HEK293 (cell line): ENCODE measurements at regions not wholly inside any gene's neighbourhood (a gene's known extent, or its start where the extent isn't known, plus 50 kb on each side); places are given as distances from the start of the nearest gene placed in this dataset.

Experiments
- CTCF ChIA-PET: fragments of 350-600 bp; formaldehyde crosslinking; extraction: SDS; loops from one replicate; lab custom pipeline; 2021; ENCODE audit warnings: antibody characterized with exemption; lab: Yijun Ruan, JAX
- POLR2A ChIA-PET: fragments of 300-600 bp; formaldehyde crosslinking; extraction: SDS; loops from one replicate; lab custom pipeline; 2020; ENCODE audit warnings: antibody characterized with exemption, inconsistent platforms; lab: Yijun Ruan, JAX
- H3K27ac ChIP-seq: fragments of 200-500 bp; sonication (Bioruptor generic); 2 replicates; pipeline ENCODE4 v1.5.1; 2014; ENCODE audit warnings: low read depth, low read length, control low read depth, inconsistent platforms; ENCODE audit errors: extremely low read depth
- H3K36me3 ChIP-seq, 2 experiments: fragments of 200-500 bp in 1 of 2; sonication (Bioruptor generic) in 1 of 2; 1 replicate in 1 of 2; 2 replicates in 1 of 2; pipeline ENCODE4 v1.5.1; 2014 to 2017; ENCODE audit warnings: inconsistent platforms in 2 of 2, low read length in 2 of 2; ENCODE audit not compliant: control insufficient read depth in 2 of 2, insufficient read depth in 1 of 2
- H3K4me1 ChIP-seq: fragments of 200-500 bp; sonication (Bioruptor generic); 2 replicates; pipeline ENCODE4 v1.5.1; 2014; ENCODE audit warnings: mild to moderate bottlenecking, low read length, inconsistent platforms; ENCODE audit not compliant: control insufficient read depth, insufficient read depth
- H3K4me3 ChIP-seq: 2 replicates; pipeline ENCODE4 v1.5.1; 2011; ENCODE audit warnings: low read depth, mild to moderate bottlenecking, control low read depth, low read length, moderate library complexity
- H3K9me3 ChIP-seq: fragments of 200-500 bp; sonication (Bioruptor generic); 2 replicates; pipeline ENCODE4 v1.5.1; 2014; ENCODE audit warnings: low read depth, low read length, inconsistent platforms; ENCODE audit not compliant: control insufficient read depth, insufficient read depth
- HOXD13 ChIP-seq: sonication (generic); formaldehyde crosslinking; IDR thresholded peaks from 2 replicates; pipeline ENCODE4 v1.8.0; 2022; ENCODE audit warnings: missing genetic modification reagents, borderline replicate concordance
- KLF8 ChIP-seq: fragments of 450-650 bp; formaldehyde crosslinking; IDR thresholded peaks from 2 replicates; pipeline ENCODE4 v1.5.1; 2016; ENCODE audit warnings: missing biosample characterization, missing genetic modification characterization
- SALL2 ChIP-seq: fragments of 450-650 bp; formaldehyde crosslinking; IDR thresholded peaks from 2 replicates; pipeline ENCODE4 v1.5.0; 2017; ENCODE audit warnings: missing biosample characterization, mild to moderate bottlenecking, missing genetic modification characterization, borderline replicate concordance
- ZBTB8A ChIP-seq: fragments of 450-650 bp; formaldehyde crosslinking; IDR thresholded peaks from 2 replicates; pipeline ENCODE4 v1.5.1; 2016; ENCODE audit warnings: missing biosample characterization, missing genetic modification characterization
- ZFHX2 ChIP-seq: fragments of 450-650 bp; formaldehyde crosslinking; conservative IDR thresholded peaks from 2 replicates; pipeline ENCODE4 v1.5.1; 2016; ENCODE audit warnings: missing biosample characterization, missing genetic modification characterization
- ZNF133 ChIP-seq: fragments of 450-650 bp; formaldehyde crosslinking; IDR thresholded peaks from 2 replicates; pipeline ENCODE4 v1.5.1; 2016; ENCODE audit warnings: missing biosample characterization, missing genetic modification characterization
- ZNF202 ChIP-seq: fragments of 450-650 bp; formaldehyde crosslinking; IDR thresholded peaks from 2 replicates; pipeline ENCODE4 v1.5.1; 2016; ENCODE audit warnings: missing biosample characterization, missing genetic modification characterization, borderline replicate concordance
- ZNF221 ChIP-seq: fragments of 450-650 bp; formaldehyde crosslinking; IDR thresholded peaks from 2 replicates; pipeline ENCODE4 v1.5.1; 2017; ENCODE audit warnings: missing biosample characterization, missing genetic modification characterization, borderline replicate concordance
- ZNF302 ChIP-seq: fragments of 450-650 bp; formaldehyde crosslinking; IDR thresholded peaks from 2 replicates; pipeline ENCODE4 v1.5.1; 2016; ENCODE audit warnings: missing biosample characterization, missing genetic modification characterization, low read depth
- ZNF354C ChIP-seq: fragments of 450-650 bp; formaldehyde crosslinking; IDR thresholded peaks from 2 replicates; pipeline ENCODE4 v1.5.1; 2016; ENCODE audit warnings: missing biosample characterization, missing genetic modification characterization, low read depth, borderline replicate concordance
- ZNF37A ChIP-seq: fragments of 450-650 bp; IDR thresholded peaks from 2 replicates; pipeline ENCODE4 v1.5.1; 2018; ENCODE audit warnings: missing biosample characterization, missing genetic modification characterization
- ZNF394 ChIP-seq: fragments of 450-650 bp; formaldehyde crosslinking; IDR thresholded peaks from 2 replicates; pipeline ENCODE4 v1.5.1; 2016; ENCODE audit warnings: missing biosample characterization, missing genetic modification characterization, mild to moderate bottlenecking, moderate library complexity, borderline replicate concordance
- ZNF433 ChIP-seq: fragments of 450-650 bp; formaldehyde crosslinking; IDR thresholded peaks from 2 replicates; pipeline ENCODE4 v1.5.1; 2016; ENCODE audit warnings: missing biosample characterization, missing genetic modification characterization, low read depth
- ZNF501 ChIP-seq: fragments of 450-650 bp; formaldehyde crosslinking; IDR thresholded peaks from 2 replicates; pipeline ENCODE4 v1.5.1; 2016; ENCODE audit warnings: missing biosample characterization, missing genetic modification characterization
- ZNF514 ChIP-seq: fragments of 450-650 bp; formaldehyde crosslinking; IDR thresholded peaks from 2 replicates; pipeline ENCODE4 v1.5.1; 2016; ENCODE audit warnings: missing biosample characterization, missing genetic modification characterization
- ZNF561 ChIP-seq: fragments of 450-650 bp; IDR thresholded peaks from 2 replicates; pipeline ENCODE4 v1.5.1; 2018; ENCODE audit warnings: missing biosample characterization, missing genetic modification characterization, borderline replicate concordance
- ZNF585B ChIP-seq: fragments of 450-650 bp; formaldehyde crosslinking; IDR thresholded peaks from 2 replicates; pipeline ENCODE4 v1.5.1; 2016; ENCODE audit warnings: missing biosample characterization, missing genetic modification characterization
- ZNF600 ChIP-seq: fragments of 450-650 bp; formaldehyde crosslinking; IDR thresholded peaks from 2 replicates; pipeline ENCODE4 v1.5.1; 2016; ENCODE audit warnings: missing biosample characterization, missing genetic modification characterization
- ZNF629 ChIP-seq: fragments of 450-650 bp; formaldehyde crosslinking; IDR thresholded peaks from 2 replicates; pipeline ENCODE4 v1.5.1; 2017; ENCODE audit warnings: missing biosample characterization, missing genetic modification characterization
- ZNF658 ChIP-seq: fragments of 450-650 bp; formaldehyde crosslinking; IDR thresholded peaks from 2 replicates; pipeline ENCODE4; 2016; ENCODE audit warnings: missing biosample characterization, missing genetic modification characterization
- TF ChIP-seq, protein P1 (sequence below): fragments of 450-650 bp; formaldehyde crosslinking; IDR thresholded peaks from 2 replicates; pipeline ENCODE4 v1.5.1; 2016; ENCODE audit warnings: missing biosample characterization, missing genetic modification characterization
- TF ChIP-seq, protein P2 (sequence below): fragments of 450-650 bp; formaldehyde crosslinking; IDR thresholded peaks from 2 replicates; pipeline ENCODE4 v1.5.1; 2016; ENCODE audit warnings: missing biosample characterization, missing genetic modification characterization
- TF ChIP-seq, protein P3 (sequence below): fragments of 450-650 bp; formaldehyde crosslinking; IDR thresholded peaks from 2 replicates; pipeline ENCODE4 v1.5.1; 2016; ENCODE audit warnings: missing biosample characterization, missing genetic modification characterization
- TF ChIP-seq, protein P4 (sequence below): fragments of 450-650 bp; formaldehyde crosslinking; IDR thresholded peaks from 2 replicates; pipeline ENCODE4 v1.5.1; 2016; ENCODE audit warnings: missing biosample characterization, missing genetic modification characterization

DNA sequence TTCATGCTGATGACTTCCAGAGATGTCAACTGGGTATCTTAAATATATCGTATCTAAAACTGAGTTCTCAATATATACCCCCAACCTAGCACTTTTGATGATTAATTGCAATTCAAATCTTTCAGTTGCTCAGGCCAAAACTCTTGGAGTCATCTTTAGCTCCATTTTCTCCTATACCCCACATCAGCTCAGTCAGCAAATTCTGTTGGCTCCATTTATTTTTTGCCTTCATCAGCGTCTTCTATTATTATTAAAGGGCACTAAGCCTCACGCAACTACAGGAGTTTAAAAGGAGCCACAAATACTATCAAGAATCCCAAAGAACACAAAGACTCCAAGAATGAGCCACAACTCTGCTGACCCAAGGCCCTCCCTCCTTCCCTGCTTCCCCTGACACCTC is 134.9 kb downstream of the KCTD12 start:
- ChIA-PET CTCF (no interaction called here), POLR2A (no interaction called here)
- no peak overlapping the region for H3K27ac ChIP-seq

DNA sequence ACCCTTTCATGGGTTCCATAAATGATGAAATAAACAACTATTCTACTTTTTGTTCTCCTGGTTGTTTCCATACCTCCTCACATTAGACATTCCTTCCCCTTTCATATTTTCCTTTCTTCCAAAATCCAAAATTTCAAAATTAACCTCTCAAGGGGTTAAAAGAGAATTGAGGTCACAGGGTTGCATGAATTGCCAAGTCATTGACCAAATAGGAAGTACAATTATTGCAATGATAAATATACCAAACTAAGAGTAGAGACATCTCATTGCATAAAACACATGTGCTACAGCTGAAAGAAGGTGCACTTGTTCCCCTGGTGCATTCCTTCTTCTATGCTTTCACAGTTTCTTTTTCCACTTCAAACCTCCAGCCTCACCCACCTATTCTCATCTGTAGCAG is 136.1 kb downstream of the KCTD12 start:
- CTCF ChIA-PET, result no interaction called here
- H3K9me3 ChIP-seq, result no peaks in the 10 kb centered on the region
- no peaks in the 10 kb centered on the region for H3K4me1 ChIP-seq
- no peak overlapping the region for H3K27ac ChIP-seq
- no peak overlapping the region for H3K4me3 ChIP-seq
- H3K36me3 ChIP-seq, result no peaks in the 10 kb centered on the region
- POLR2A ChIA-PET, result no interaction called here
- TF ChIP-seq HOXD13 (CRISPR knock-in tag) (no peak), ZNF514 (no peak), ZNF629 (tag by site-specific recombination) (no peak), ZNF433 (tag by site-specific recombination) (no peak), ZNF302 (tag by site-specific recombination) (no peak), ZBTB8A (tag by site-specific recombination) (no peak), ZFHX2 (tag by site-specific recombination) (no peak)
- TF ChIP-seq, protein P1, sequence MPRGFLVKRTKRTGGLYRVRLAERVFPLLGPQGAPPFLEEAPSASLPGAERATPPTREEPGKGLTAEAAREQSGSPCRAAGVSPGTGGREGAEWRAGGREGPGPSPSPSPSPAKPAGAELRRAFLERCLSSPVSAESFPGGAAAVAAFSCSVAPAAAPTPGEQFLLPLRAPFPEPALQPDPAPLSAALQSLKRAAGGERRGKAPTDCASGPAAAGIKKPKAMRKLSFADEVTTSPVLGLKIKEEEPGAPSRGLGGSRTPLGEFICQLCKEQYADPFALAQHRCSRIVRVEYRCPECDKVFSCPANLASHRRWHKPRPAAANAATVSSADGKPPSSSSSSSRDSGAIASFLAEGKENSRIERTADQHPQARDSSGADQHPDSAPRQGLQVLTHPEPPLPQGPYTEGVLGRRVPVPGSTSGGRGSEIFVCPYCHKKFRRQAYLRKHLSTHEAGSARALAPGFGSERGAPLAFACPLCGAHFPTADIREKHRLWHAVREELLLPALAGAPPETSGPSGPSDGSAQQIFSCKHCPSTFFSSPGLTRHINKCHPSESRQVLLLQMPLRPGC (tag by site-specific recombination), result no peak
- TF ChIP-seq, protein P2, sequence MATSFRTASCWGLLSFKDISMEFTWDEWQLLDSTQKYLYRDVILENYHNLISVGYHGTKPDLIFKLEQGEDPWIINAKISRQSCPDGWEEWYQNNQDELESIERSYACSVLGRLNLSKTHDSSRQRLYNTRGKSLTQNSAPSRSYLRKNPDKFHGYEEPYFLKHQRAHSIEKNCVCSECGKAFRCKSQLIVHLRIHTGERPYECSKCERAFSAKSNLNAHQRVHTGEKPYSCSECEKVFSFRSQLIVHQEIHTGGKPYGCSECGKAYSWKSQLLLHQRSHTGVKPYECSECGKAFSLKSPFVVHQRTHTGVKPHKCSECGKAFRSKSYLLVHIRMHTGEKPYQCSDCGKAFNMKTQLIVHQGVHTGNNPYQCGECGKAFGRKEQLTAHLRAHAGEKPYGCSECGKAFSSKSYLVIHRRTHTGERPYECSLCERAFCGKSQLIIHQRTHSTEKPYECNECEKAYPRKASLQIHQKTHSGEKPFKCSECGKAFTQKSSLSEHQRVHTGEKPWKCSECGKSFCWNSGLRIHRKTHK (tag by site-specific recombination), result no peak
- TF ChIP-seq, all 188 proteins: peak for 0

More for the DNA sequence above, 134.9 kb downstream of the KCTD12 start:
- no peak overlapping the region for H3K4me3 ChIP-seq
- no peaks in the 10 kb centered on the region for H3K4me1 ChIP-seq
- TF ChIP-seq ZNF354C (tag by site-specific recombination) (no peak), ZNF600 (no peak), ZNF501 (tag by site-specific recombination) (no peak), ZNF561 (tag by site-specific recombination) (no peak), ZNF202 (no peak), ZNF394 (tag by site-specific recombination) (no peak)
- TF ChIP-seq, protein P3, sequence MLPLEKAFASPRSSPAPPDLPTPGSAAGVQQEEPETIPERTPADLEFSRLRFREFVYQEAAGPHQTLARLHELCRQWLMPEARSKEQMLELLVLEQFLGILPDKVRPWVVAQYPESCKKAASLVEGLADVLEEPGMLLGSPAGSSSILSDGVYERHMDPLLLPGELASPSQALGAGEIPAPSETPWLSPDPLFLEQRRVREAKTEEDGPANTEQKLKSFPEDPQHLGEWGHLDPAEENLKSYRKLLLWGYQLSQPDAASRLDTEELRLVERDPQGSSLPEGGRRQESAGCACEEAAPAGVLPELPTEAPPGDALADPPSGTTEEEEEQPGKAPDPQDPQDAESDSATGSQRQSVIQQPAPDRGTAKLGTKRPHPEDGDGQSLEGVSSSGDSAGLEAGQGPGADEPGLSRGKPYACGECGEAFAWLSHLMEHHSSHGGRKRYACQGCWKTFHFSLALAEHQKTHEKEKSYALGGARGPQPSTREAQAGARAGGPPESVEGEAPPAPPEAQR (tag by site-specific recombination), result no peak
- H3K36me3 ChIP-seq, result no peaks in the 10 kb centered on the region
- no peaks in the 10 kb centered on the region for H3K9me3 ChIP-seq

DNA sequence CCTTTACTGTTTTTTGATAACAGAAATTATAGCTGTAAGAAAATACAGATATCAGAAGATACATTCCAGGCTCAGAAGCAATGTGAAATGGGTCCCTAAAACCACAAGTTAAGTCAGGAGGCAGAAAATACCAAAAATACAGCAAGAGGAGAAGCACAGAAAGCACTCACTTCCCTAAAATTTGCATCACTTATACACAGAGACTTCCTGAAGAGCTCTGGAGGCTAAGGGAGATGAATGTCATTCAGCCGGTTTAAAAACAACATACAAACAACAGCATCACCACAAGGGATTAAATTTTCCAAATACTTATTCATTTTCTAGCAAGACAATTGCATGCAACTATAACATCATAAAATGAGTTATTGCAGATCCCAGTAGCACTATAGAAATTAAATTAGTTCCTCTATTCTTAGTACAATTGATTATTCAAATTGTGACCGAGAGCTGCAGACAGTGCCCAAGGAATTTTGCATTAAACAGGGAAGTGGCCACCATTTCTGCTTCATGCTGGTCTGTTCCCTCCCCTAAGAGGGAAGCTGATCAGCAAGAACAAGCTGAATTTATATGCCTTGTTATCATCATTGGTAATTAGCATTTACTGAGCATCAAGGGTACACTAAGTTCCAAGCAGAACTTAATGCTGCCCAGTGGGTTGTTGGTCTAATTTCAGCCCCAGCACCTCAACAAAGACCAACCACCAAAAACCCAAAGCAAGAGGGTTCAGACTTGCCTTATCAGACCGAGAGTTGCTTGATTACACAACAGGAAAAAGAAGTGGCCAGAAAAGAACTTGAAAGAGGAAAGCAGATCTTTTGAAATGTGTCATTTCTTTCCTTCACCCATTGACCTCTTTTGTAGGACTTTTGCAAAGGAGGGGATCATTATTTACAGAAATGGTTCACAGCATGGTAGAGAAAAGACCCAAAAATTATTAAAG is 140.7 kb downstream of the KCTD12 start:
- no peaks in the 10 kb centered on the region for H3K36me3 ChIP-seq
- H3K4me3 ChIP-seq, result no peak overlapping the region
- no peaks in the 10 kb centered on the region for H3K4me1 ChIP-seq
- ChIA-PET CTCF (interaction anchor here (0.7 kb wide), 2 partner anchors 27 to 856 kb away, joined by 3 to 4 read pairs; no protein-coding TSS in a partner anchor), POLR2A (no interaction called here)
- TF ChIP-seq HOXD13 (CRISPR knock-in tag) (no peak), SALL2 (no peak), ZNF658 (tag by site-specific recombination) (no peak), ZNF221 (tag by site-specific recombination) (no peak), ZNF133 (tag by site-specific recombination) (no peak), ZNF561 (tag by site-specific recombination) (no peak), ZNF394 (tag by site-specific recombination) (no peak), ZNF585B (tag by site-specific recombination) (no peak), KLF8 (tag by site-specific recombination) (no peak), ZNF37A (tag by site-specific recombination) (no peak)
- TF ChIP-seq, protein P4, sequence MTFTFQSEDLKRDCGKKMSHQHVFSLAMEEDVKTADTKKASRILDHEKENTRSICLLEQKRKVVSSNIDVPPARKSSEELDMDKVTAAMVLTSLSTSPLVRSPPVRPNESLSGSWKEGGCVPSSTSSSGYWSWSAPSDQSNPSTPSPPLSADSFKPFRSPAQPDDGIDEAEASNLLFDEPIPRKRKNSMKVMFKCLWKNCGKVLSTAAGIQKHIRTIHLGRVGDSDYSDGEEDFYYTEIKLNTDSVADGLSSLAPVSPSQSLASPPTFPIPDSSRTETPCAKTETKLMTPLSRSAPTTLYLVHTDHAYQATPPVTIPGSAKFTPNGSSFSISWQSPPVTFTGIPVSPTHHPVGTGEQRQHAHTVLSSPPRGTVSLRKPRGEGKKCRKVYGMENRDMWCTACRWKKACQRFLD, result no peak
- H3K27ac ChIP-seq, result no peak overlapping the region
- no peaks in the 10 kb centered on the region for H3K9me3 ChIP-seq
